GM12878 (cell line): ENCODE measurements at regions not wholly inside any gene's neighbourhood (a gene's known extent, or its start where the extent isn't known, plus 50 kb on each side); places are given as distances from the start of the nearest gene placed in this dataset.

Experiments
- ATAC-seq: fragments of 200-7000 bp; cut with Tn5 transposase; 3 replicates; pipeline ENCODE4 v1.9.1; 2020; ENCODE audit warnings: mild to moderate bottlenecking, moderate library complexity
- BruUV-seq: library from RNA; stranded (reverse); fragments of 400-500 nt; replicated peaks from 2 replicates; lab custom pipeline; 2021; lab: Mats Ljungman, UMichigan
- CTCF ChIA-PET: fragments of 300-600 bp; sonication (Branson Sonifier 250); formaldehyde crosslinking; extraction: SDS; loops from one replicate; lab custom pipeline; 2021; ENCODE audit warnings: inconsistent platforms; lab: Yijun Ruan, JAX
- POLR2A ChIA-PET: fragments of 350-600 bp; formaldehyde crosslinking; extraction: SDS; loops from one replicate; lab custom pipeline; 2021; ENCODE audit warnings: inconsistent platforms; lab: Charles Lee
- RAD21 ChIA-PET: fragments of 300-600 bp; sonication (Branson Sonifier 250); formaldehyde crosslinking; loops from one replicate; lab custom pipeline; 2023; ENCODE audit warnings: antibody characterized with exemption; ENCODE audit not compliant: unreplicated experiment; lab: Charles Lee
- SMC1A ChIA-PET: fragments of 300-600 bp; sonication (Branson Sonifier 250); formaldehyde crosslinking; loops from one replicate; lab custom pipeline; 2023; ENCODE audit not compliant: unreplicated experiment, uncharacterized antibody; lab: Charles Lee
- DNase-seq: peaks from one replicate; pipeline ENCODE4 v3.0.0-alpha.2; 2011; ENCODE audit warnings: low read depth, low spot score
- FAIRE-seq: peaks from 3 replicates; lab custom pipeline; 2011; peaks lifted over from hg19 to GRCh38; lab: Jason Lieb, UNC
- H2AFZ ChIP-seq: 2 replicates; pipeline ENCODE4 v1.6.0; 2011; ENCODE audit warnings: low read depth, low read length, control low read depth; ENCODE audit not compliant: control insufficient read depth
- H3K27ac ChIP-seq: 2 replicates; pipeline ENCODE4 v1.5.1; 2011; ENCODE audit warnings: control low read depth; ENCODE audit not compliant: control insufficient read depth, insufficient read depth
- H3K27me3 ChIP-seq, 2 experiments: replicated peaks in 1 of 2; 2 replicates each; pipeline versions ENCODE4 v1.6.0 to v1.6.1; 2011; ENCODE audit warnings: low read length in 1 of 2; ENCODE audit not compliant: control insufficient read depth in 2 of 2, insufficient read depth in 2 of 2
- H3K36me3 ChIP-seq, 2 experiments: 2 replicates each; pipeline ENCODE4 v1.5.1; 2011; ENCODE audit warnings: low read length in 1 of 2; ENCODE audit not compliant: control insufficient read depth in 2 of 2, insufficient read depth in 2 of 2
- H3K4me1 ChIP-seq: 2 replicates; pipeline ENCODE4 v1.6.1; 2011; ENCODE audit warnings: mild to moderate bottlenecking, low read length, moderate library complexity, mixed read lengths; ENCODE audit not compliant: control insufficient read depth, insufficient read depth
- H3K4me2 ChIP-seq: 2 replicates; pipeline ENCODE4 v1.6.0; 2011; ENCODE audit warnings: control low read depth; ENCODE audit not compliant: control insufficient read depth, insufficient read depth
- H3K4me3 ChIP-seq: fragments of 200-600 bp; sonication (generic); 2 replicates; pipeline ENCODE4 v1.5.1; 2016
- H3K79me2 ChIP-seq: 2 replicates; pipeline ENCODE4 v1.6.0; 2011; ENCODE audit warnings: low read length; ENCODE audit not compliant: control insufficient read depth, insufficient read depth
- H3K9ac ChIP-seq: 2 replicates; pipeline ENCODE4 v1.8.0; 2011; ENCODE audit warnings: low read length, control low read depth, mixed read lengths; ENCODE audit not compliant: control insufficient read depth, insufficient read depth
- H3K9me3 ChIP-seq: replicated peaks from 3 replicates; pipeline ENCODE4 v1.5.1; 2011; ENCODE audit warnings: mild to moderate bottlenecking, low read length; ENCODE audit not compliant: control insufficient read depth, insufficient read depth
- H4K20me1 ChIP-seq: 2 replicates; pipeline ENCODE4 v1.6.0; 2011; ENCODE audit not compliant: control insufficient read depth, insufficient read depth
- ATF2 ChIP-seq: IDR thresholded peaks from 2 replicates; pipeline ENCODE4 v1.6.1; 2012; ENCODE audit warnings: low read length, inconsistent platforms
- ATF3 ChIP-seq: IDR thresholded peaks from 2 replicates; pipeline ENCODE4 v1.6.1; 2011; ENCODE audit warnings: low read depth, mild to moderate bottlenecking, low read length, moderate library complexity, borderline replicate concordance; ENCODE audit errors: extremely low read depth
- BHLHE40 ChIP-seq, 2 experiments: fragments of 450-650 bp in 1 of 2; IDR thresholded peaks; 2 replicates each; pipeline ENCODE4 v1.6.1; 2011 to 2017; ENCODE audit warnings: low read depth in 2 of 2, borderline replicate concordance in 1 of 2, improper control_type of control experiment in 1 of 2, low read length in 1 of 2, mild to moderate bottlenecking in 1 of 2
- BRCA1 ChIP-seq: IDR thresholded peaks from 2 replicates; pipeline ENCODE4 v1.6.1; 2011; ENCODE audit warnings: low read depth, low read length, improper control_type of control experiment
- CEBPB ChIP-seq, 2 experiments: fragments of 150-350 bp in 1 of 2; IDR thresholded peaks; 2 replicates each; pipeline ENCODE4 v1.6.1; 2012 to 2014; ENCODE audit warnings: low read depth in 2 of 2, low read length in 2 of 2, borderline replicate concordance in 1 of 2, inconsistent platforms in 1 of 2
- CHD2 ChIP-seq: IDR thresholded peaks from 2 replicates; pipeline ENCODE4 v1.6.1; 2011; ENCODE audit warnings: low read depth, low read length, improper control_type of control experiment, borderline replicate concordance
- EP300 ChIP-seq, 2 experiments: fragments of 150-350 bp in 1 of 2; IDR thresholded peaks; 2 replicates each; pipeline ENCODE4 v1.6.1; 2011 to 2012; ENCODE audit warnings: low read depth in 2 of 2, low read length in 2 of 2, borderline replicate concordance in 1 of 2, improper control_type of control experiment in 1 of 2, inconsistent platforms in 1 of 2; ENCODE audit not compliant: control insufficient read depth in 1 of 2
- IRF5 ChIP-seq: fragments of 450-650 bp; IDR thresholded peaks from 2 replicates; pipeline ENCODE4 v1.6.1; 2017; ENCODE audit warnings: borderline replicate concordance
- JUNB ChIP-seq: IDR thresholded peaks from 2 replicates; pipeline ENCODE4 v1.6.1; 2016; ENCODE audit warnings: antibody characterized with exemption, mild to moderate bottlenecking
- JUND ChIP-seq: IDR thresholded peaks from 2 replicates; pipeline ENCODE4 v1.6.1; 2012; ENCODE audit warnings: low read depth, mild to moderate bottlenecking, low read length, improper control_type of control experiment, moderate library complexity
- MXI1 ChIP-seq: fragments of 150-350 bp; IDR thresholded peaks from 2 replicates; pipeline ENCODE4 v1.6.1; 2011; ENCODE audit warnings: low read depth, mild to moderate bottlenecking, inconsistent platforms, low read length, improper control_type of control experiment
- NR2C2 ChIP-seq: IDR thresholded peaks from 2 replicates; pipeline ENCODE4 v1.6.1; 2011; ENCODE audit warnings: borderline replicate concordance, low read depth; ENCODE audit not compliant: control insufficient read depth, insufficient read length
- NRF1 ChIP-seq: conservative IDR thresholded peaks from 2 replicates; pipeline ENCODE4 v1.6.1; 2011; ENCODE audit warnings: mild to moderate bottlenecking, low read depth, low read length, improper control_type of control experiment
- RBBP5 ChIP-seq: fragments of 200-600 bp; sonication (generic); conservative IDR thresholded peaks from 2 replicates; pipeline ENCODE4 v1.6.1; 2016
- SMC3 ChIP-seq: IDR thresholded peaks from 2 replicates; pipeline ENCODE4 v1.6.1; 2011; ENCODE audit warnings: low read length, improper control_type of control experiment, borderline replicate concordance
- SPI1 ChIP-seq: IDR thresholded peaks from 2 replicates; pipeline ENCODE4 v1.6.1; 2011; ENCODE audit warnings: low read depth, mild to moderate bottlenecking, low read length, moderate library complexity, borderline replicate concordance; ENCODE audit not compliant: insufficient read depth
- SUPT20H ChIP-seq: IDR thresholded peaks from 2 replicates; pipeline ENCODE4 v1.6.1; 2011; ENCODE audit warnings: low read depth, mild to moderate bottlenecking, low read length, moderate library complexity, borderline replicate concordance; ENCODE audit not compliant: control insufficient read depth
- TAF1 ChIP-seq: IDR thresholded peaks from 2 replicates; pipeline ENCODE4 v1.6.1; 2011; ENCODE audit warnings: mild to moderate bottlenecking, low read depth, low read length, borderline replicate concordance
- TCF7 ChIP-seq: IDR thresholded peaks from 2 replicates; pipeline ENCODE4 v1.6.1; 2014; ENCODE audit warnings: antibody characterized with exemption, borderline replicate concordance
- WGBS: methylation state at CpG from one replicate; pipeline ENCODE4 v1.1.6; 2016; ENCODE audit warnings: low lambda C conversion rate; ENCODE audit not compliant: insufficient replicate concordance, insufficient coverage; ENCODE audit errors: missing lambda C conversion rate; 5-methylcytosine and 5-hydroxymethylcytosine counted together
- in situ Hi-C: fragments of 300-500 bp; cut with MboI; formaldehyde crosslinking; loops from 9 replicates; pipeline ENCODE4 v1.14.3; 2018; ENCODE audit warnings: mixed read lengths
- intact Hi-C: fragments of 100-400 bp; cut with micrococcal nuclease; formaldehyde crosslinking; loops from one replicate; pipeline ENCODE4 v1.14.2; 2022; ENCODE audit not compliant: unreplicated experiment

- TF ChIP-seq NR2C2 (no peak), CHD2 (no peak), IRF5 (no peak)
Measured at GRCh38 chr2:181262782-181263181, 194.4 kb upstream of the ITGA4 start (continued).

- CTCF ChIA-PET, result interaction anchor here (1.2 kb wide), 1 partner anchor 451 kb away, joined by 3 read pairs; no protein-coding TSS in a partner anchor
- whole genome bisulfite sequencing, result 100% methylated on average over 1 of the region's 1 CpG
Measured at GRCh38 chr2:181264001-181264400, 193.2 kb upstream of the ITGA4 start.

More at GRCh38 chr2:181264001-181264400, 193.2 kb upstream of the ITGA4 start:
- Histone ChIP-seq H3K79me2 (no peaks in the 10 kb centered on the region), H4K20me1 (no peaks in the 10 kb centered on the region), H3K4me3 (no peak overlapping the region), H3K4me2 (no peak overlapping the region), H3K9ac (no peak overlapping the region), H3K27me3 (no peaks in the 10 kb centered on the region), H3K27ac (no peak overlapping the region), H3K4me1 (peaks cover 3% of the 10 kb centered on the region; the same call in 1 of the 2 replicates), H3K36me3 (no peaks in the 10 kb centered on the region), H2AFZ (no peak overlapping the region), H3K9me3 (no peaks in the 10 kb centered on the region)
- no peak for FAIRE-seq
- ATAC-seq, result no peak
- intact Hi-C loops, result no loop called here
- TF ChIP-seq BHLHE40 (IDR thresholded peaks at IDR 0.05; ENCODE audit: borderline replicate concordance in 1 of 2, low read depth in 2 of 2, low read length in 1 of 2) (no peak), TAF1 (no peak), BRCA1 (no peak), JUND (no peak), ATF2 (no peak), SPI1 (no peak), SMC3 (no peak), RBBP5 (no peak), ATF3 (no peak), CEBPB (IDR thresholded peaks at IDR 0.05; ENCODE audit: borderline replicate concordance in 1 of 2, low read depth in 2 of 2, low read length in 2 of 2) (no peak), JUNB (no peak), MXI1 (no peak), NRF1 (no peak), TCF7 (no peak), SUPT20H (no peak), EP300 (IDR thresholded peaks at IDR 0.05; ENCODE audit: borderline replicate concordance in 1 of 2, control insufficient read depth in 1 of 2, low read depth in 2 of 2, low read length in 2 of 2) (no peak)
- in situ Hi-C loops, result no loop called here
- no TSS peak for BruUV-seq
- RAD21 ChIA-PET, result no interaction called here
- SMC1A ChIA-PET, result interaction anchor here (1.7 kb wide), 1 partner anchor 191 kb away, joined by 6 read pairs; no protein-coding TSS in a partner anchor
- no peak for DNase-seq
- POLR2A ChIA-PET, result no interaction called here
